ENCODE measurements at regions not wholly inside any gene's neighbourhood (a gene's known extent, or its start where the extent isn't known, plus 50 kb on each side); places are given as distances from the start of the nearest gene placed in this dataset.

DNA sequence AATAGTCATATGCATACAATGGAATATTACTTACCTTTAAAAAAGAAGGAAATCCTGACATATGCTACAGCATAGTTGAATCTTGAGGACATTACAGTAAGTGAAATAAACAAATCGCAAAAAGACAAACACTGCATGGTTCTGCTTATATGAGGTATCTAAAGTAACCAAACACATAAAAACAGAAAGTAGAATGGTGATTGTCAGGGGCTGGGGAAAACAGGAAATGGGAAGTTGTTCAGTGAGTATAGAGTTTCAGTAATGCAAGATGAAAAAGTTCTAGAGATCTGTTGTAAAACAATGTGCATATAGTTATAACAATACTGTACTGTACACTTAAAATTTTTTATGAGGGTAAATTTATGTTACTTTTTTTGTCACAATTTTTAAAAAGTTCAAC lies 219.4 kb downstream of the KLF5 start:
- Histone ChIP-seq H3K9me3 (ENCODE audit: low read depth) (no peaks in the 10 kb centered on the region), H3K27ac (no peak overlapping the region), H3K4me3 (no peak overlapping the region), H3K4me1 (ENCODE audit: low read depth) (no peaks in the 10 kb centered on the region), H3K36me3 (no peaks in the 10 kb centered on the region), H3K27me3 (no peaks in the 10 kb centered on the region)
- TF ChIP-seq, protein P1, sequence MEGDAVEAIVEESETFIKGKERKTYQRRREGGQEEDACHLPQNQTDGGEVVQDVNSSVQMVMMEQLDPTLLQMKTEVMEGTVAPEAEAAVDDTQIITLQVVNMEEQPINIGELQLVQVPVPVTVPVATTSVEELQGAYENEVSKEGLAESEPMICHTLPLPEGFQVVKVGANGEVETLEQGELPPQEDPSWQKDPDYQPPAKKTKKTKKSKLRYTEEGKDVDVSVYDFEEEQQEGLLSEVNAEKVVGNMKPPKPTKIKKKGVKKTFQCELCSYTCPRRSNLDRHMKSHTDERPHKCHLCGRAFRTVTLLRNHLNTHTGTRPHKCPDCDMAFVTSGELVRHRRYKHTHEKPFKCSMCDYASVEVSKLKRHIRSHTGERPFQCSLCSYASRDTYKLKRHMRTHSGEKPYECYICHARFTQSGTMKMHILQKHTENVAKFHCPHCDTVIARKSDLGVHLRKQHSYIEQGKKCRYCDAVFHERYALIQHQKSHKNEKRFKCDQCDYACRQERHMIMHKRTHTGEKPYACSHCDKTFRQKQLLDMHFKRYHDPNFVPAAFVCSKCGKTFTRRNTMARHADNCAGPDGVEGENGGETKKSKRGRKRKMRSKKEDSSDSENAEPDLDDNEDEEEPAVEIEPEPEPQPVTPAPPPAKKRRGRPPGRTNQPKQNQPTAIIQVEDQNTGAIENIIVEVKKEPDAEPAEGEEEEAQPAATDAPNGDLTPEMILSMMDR (IDR thresholded peaks at IDR 0.05; ENCODE audit: low read depth, low read length) = no peak
- no peak for DNase-seq (ENCODE audit: low read depth in 1 of 2, low spot score in 1 of 2)

DNA sequence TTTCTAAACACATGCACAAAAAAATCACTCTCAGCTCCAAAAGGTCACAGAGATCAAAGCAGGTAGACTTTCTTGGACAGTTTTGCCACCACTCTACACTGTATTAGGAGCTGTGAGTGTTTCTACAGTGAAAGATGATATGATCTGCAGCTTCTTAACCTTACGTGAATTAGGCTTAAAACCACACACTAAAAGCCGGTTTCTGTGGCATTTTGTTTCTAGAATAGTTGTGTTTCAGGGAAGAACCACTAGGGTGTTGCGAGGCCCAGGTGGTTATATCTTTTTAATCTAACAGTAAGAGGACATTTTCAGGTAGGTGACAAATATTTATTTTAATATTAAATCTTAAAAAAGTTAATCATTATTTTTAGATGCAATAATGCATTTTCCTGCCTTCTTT lies 216.4 kb downstream of the KLF5 start:
- TF ChIP-seq, protein P1 (IDR thresholded peaks at IDR 0.05; ENCODE audit: low read depth, low read length) = no peak
- no peaks in the 10 kb centered on the region for H3K36me3 ChIP-seq
- no peaks in the 10 kb centered on the region for H3K9me3 ChIP-seq (ENCODE audit: low read depth)
- H3K27ac ChIP-seq = no peak overlapping the region
- no peaks in the 10 kb centered on the region for H3K27me3 ChIP-seq
- H3K4me3 ChIP-seq = no peak overlapping the region
- DNase-seq (ENCODE audit: low read depth in 1 of 2, low spot score in 1 of 2) = no peak
- no peaks in the 10 kb centered on the region for H3K4me1 ChIP-seq (ENCODE audit: low read depth)

DNA sequence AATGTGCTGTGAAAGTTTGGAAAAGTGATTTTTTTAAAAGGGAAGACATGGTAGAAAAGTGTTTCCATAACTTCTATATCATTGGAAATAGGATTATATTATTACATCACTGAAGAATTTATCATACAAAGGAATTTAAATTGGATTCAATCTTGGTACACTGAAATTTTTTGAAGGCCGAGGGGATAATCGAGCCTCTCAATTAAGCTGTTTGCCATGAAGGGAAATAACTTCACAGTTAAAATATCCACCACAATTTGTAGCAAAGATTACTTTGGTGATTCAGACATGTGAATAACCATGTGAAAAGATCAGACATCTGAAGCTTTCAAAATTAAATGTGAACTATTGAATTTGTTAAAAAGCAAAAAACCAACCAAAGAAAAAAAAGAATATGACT lies 215.3 kb downstream of the KLF5 start:
- H3K4me3 ChIP-seq = no peak overlapping the region
- H3K36me3 ChIP-seq = no peaks in the 10 kb centered on the region
- no peaks in the 10 kb centered on the region for H3K4me1 ChIP-seq (ENCODE audit: low read depth)
- no peak overlapping the region for H3K27ac ChIP-seq
- DNase-seq (ENCODE audit: low read depth in 1 of 2, low spot score in 1 of 2) = no peak
- TF ChIP-seq, protein P1 (IDR thresholded peaks at IDR 0.05; ENCODE audit: low read depth, low read length) = no peak
- H3K9me3 ChIP-seq (ENCODE audit: low read depth) = no peaks in the 10 kb centered on the region
- H3K27me3 ChIP-seq = no peaks in the 10 kb centered on the region

DNA sequence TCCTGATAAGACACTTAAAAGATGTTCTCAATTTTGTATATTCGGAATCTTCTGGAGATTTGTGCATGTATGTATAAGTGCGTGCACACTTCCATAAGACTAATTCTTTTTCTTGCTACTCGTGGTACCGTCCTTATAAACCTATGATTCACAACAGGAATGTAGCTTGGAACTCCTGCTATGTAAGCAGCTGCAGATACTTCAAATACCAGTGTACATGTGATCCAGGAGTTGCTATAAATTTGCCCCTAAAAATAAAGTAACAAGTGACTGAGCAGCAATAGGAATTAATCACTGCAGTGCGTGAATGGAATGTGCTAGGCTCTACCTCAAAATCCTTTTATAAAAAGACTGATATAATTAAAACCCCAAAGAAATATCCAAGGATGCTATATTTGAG lies 214.9 kb downstream of the KLF5 start:
- Histone ChIP-seq H3K27ac (no peak overlapping the region), H3K36me3 (no peaks in the 10 kb centered on the region), H3K27me3 (no peaks in the 10 kb centered on the region), H3K9me3 (ENCODE audit: low read depth) (no peaks in the 10 kb centered on the region), H3K4me3 (no peak overlapping the region), H3K4me1 (ENCODE audit: low read depth) (no peaks in the 10 kb centered on the region)
- TF ChIP-seq, protein P1 (IDR thresholded peaks at IDR 0.05; ENCODE audit: low read depth, low read length) = no peak
- DNase-seq (ENCODE audit: low read depth in 1 of 2, low spot score in 1 of 2) = peak; percentile 3 to 57

DNA sequence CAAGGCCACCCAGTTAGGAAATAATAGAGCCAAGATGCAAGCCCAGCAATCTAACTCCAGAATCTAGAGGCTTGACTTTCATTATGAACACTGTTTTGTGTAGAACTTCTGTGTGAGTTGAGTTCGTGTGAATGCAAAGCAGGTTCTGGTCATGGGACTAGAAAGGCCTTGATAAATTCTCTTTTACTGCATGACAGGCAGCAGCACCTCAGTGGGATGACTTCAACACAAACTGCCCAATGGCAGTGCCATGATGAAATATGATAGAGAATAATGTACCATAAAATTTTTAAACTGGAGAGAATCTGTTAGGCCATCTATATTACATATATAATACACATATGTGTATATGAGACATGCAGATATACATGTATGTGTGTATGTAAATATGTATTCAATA lies 214.5 kb downstream of the KLF5 start:
- Histone ChIP-seq H3K4me3 (no peak overlapping the region), H3K9me3 (ENCODE audit: low read depth) (no peaks in the 10 kb centered on the region), H3K27ac (no peak overlapping the region), H3K27me3 (no peaks in the 10 kb centered on the region), H3K4me1 (ENCODE audit: low read depth) (no peaks in the 10 kb centered on the region), H3K36me3 (no peaks in the 10 kb centered on the region)
- TF ChIP-seq, protein P1 (IDR thresholded peaks at IDR 0.05; ENCODE audit: low read depth, low read length) = no peak
- DNase-seq (ENCODE audit: low read depth in 1 of 2, low spot score in 1 of 2) = no peak

DNA sequence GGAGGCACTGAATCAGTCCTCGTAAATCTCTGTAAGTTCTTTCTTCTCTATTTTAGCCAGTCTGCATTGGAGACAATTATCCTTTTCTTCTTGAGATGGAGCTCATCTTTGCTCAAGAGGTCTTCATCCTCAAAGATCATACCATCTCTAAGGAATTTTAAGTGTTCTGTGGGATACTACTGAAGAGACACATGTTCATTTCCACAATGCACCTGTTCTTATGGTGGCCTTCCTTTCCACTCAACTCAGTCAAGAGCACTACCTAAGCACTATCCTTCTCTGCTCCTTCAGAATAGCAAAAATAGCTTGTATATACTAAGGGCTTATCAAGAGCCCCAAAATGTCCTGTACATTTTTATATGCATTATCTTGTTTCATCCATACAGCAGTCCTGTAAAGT lies 214.0 kb downstream of the KLF5 start:
- TF ChIP-seq, protein P1 (IDR thresholded peaks at IDR 0.05; ENCODE audit: low read depth, low read length) = no peak
- no peaks in the 10 kb centered on the region for H3K27me3 ChIP-seq
- no peak for DNase-seq (ENCODE audit: low read depth in 1 of 2, low spot score in 1 of 2)

More for the DNA sequence above, 214.0 kb downstream of the KLF5 start:
- no peaks in the 10 kb centered on the region for H3K36me3 ChIP-seq
- H3K4me3 ChIP-seq = no peak overlapping the region
- H3K4me1 ChIP-seq (ENCODE audit: low read depth) = no peaks in the 10 kb centered on the region
- no peaks in the 10 kb centered on the region for H3K9me3 ChIP-seq (ENCODE audit: low read depth)
- H3K27ac ChIP-seq = no peak overlapping the region

Data from cardiac muscle cell (in vitro differentiated cells and primary cell).